Omental fat pad (tissue), 3 donors: ENCODE measurements at regions not wholly inside any gene's neighbourhood (a gene's known extent, or its start where the extent isn't known, plus 50 kb on each side); places are given as distances from the start of the nearest gene placed in this dataset.

Experiments used
- ATAC-seq: fragments of 150-250 bp; one replicate; pipeline ENCODE4 v1.9.1; 2016; ENCODE audit warnings: mild to moderate bottlenecking, moderate library complexity; ENCODE audit not compliant: low FRiP score
- DNase-seq: peaks from one replicate; pipeline ENCODE4 v3.0.0-alpha.2; 2019; ENCODE audit warnings: low spot score
- CTCF ChIP-seq, 3 donors: fragments of 450-650 bp; IDR thresholded peaks; one replicate each; pipeline ENCODE4 v1.5.1; 2016 to 2017; ENCODE audit warnings: antibody characterized with exemption in 3 of 3, mild to moderate bottlenecking in 3 of 3, moderate library complexity in 2 of 3

DNA sequence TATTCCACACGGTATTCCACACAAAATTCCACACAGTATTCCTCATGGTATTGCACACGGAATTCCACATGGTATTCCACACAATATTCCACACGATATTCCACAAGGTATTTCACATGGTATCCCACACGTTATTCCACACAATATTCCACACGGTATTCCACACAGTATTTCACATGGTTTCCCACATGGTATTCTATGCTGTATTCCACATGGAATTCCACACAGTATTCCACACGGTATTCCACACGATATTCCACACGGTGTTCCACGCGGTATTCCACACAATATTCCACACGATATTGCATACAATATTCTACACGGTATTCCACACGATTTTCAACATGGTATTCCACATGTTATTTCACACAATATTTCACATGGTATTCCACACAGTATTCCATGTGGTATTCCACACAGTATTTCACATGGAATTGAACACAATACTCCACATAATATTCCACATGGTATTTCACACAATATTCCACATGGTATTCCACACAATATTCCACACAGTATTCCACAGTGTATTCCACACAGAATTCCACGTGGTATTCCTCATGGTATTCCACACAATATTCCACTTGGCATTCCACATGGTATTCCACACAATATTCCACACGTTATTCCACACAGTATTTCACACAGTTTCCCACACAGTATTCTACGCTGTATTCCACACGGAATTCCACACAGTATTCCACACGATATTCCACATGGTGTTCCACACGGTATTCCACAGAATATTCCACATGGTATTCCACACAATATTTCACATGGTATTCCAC is 136.0 kb upstream of the CHST15 start:
- no peak for TF ChIP-seq CTCF (IDR thresholded peaks at IDR 0.05)
- DNase-seq = no peak
- no peak for ATAC-seq

GRCh38 chr10:124228471-124228870 is 135.1 kb upstream of the CHST15 start:
- no peak for TF ChIP-seq CTCF (IDR thresholded peaks at IDR 0.05)
- no peak for DNase-seq
- no peak for ATAC-seq

GRCh38 chr10:124227988-124228387 is 134.6 kb upstream of the CHST15 start:
- TF ChIP-seq CTCF (IDR thresholded peaks at IDR 0.05) = no peak
- ATAC-seq (no peak), DNase-seq (no peak)

GRCh38 chr10:124227055-124227975 is 133.9 kb upstream of the CHST15 start:
- TF ChIP-seq CTCF (IDR thresholded peaks at IDR 0.05) = no peak

DNA sequence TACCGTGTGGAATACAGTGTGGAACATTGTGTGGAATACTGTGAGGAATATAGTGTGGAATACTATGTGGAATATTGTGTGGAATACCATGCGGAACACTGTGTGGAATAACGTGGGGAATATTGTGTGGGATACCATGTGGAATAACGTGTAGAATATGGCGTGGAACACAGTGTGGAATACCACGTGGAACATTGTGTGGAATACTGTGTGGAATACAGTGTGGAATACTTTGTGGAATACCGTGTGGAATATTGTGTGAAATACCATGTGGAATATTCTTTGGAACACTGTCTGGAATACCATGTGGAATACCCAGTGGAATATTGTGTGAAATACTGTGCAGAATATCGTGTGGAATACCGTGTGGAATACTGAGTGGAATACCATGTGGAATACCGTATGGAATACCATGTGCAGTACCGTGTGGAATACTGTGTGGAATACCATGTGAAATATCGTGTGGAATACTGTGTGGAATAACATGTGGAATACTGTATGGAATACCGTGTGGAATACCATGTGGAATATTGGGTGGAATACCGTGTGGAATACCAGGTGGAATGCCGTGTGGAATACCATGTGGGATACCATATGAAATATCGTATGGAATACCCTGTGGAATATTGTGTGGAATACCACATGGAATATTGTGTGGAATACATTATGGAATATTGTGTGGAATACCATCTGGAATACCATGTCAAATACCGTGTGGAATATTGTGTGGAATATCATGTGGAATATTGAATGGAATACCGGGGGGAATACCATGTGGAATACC is 133.1 kb upstream of the CHST15 start:
- TF ChIP-seq CTCF (IDR thresholded peaks at IDR 0.05) = no peak
- ATAC-seq (no peak), DNase-seq (no peak)

More at GRCh38 chr10:124227055-124227975, 133.9 kb upstream of the CHST15 start:
- DNase-seq = no peak
- ATAC-seq = no peak

DNA sequence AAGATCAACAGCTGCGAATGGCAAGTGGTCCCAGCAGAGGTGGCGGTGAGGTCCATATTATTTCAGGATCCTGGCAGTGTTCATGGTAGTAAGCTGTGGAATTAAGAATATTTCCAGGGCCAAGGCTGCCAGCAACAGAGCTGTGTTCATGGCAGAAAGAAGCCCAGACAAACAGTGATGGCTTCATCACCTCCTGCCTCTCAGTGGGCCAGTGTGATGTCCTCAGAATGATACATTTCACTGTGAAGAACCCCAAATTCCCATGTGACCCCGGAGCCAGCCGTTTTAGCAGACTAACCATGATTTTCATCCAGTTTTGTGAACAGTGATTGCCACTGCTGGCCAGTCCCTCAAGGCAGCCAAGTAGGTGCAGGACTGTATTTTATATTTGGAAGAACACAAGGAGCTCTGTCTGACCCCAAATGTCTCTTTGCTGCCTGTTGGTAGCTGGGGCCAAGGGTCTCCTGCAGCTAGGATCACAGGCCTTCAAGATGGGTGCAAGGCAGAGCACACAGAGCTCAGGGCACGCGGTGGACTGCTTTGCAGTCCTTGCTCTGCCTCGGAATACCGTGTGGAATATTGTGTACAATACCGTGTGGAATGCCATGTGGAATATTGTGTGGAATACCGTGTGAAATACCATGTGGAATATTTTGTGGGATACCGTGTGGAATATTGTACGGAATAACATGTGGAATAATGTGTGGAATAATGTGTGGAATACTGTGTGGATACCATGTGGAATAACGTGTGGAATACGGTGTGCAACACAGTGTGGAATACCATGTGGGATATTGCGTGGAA is 132.3 kb upstream of the CHST15 start:
- TF ChIP-seq CTCF (IDR thresholded peaks at IDR 0.05) = no peak
- ATAC-seq = no peak

More for the DNA sequence above, 132.3 kb upstream of the CHST15 start:
- DNase-seq = no peak
